ENCODE measurements at regions not wholly inside any gene's neighbourhood (a gene's known extent, or its start where the extent isn't known, plus 50 kb on each side); places are given as distances from the start of the nearest gene placed in this dataset.

GRCh38 chr13:63044589-63045313, 1629.1 kb upstream of the PCDH20 start:
- H3K9me3 ChIP-seq, result no peaks in the 10 kb centered on the region
- no peak overlapping the region for H3K4me3 ChIP-seq
- no peaks in the 10 kb centered on the region for H3K4me1 ChIP-seq
- TF ChIP-seq, protein P1, sequence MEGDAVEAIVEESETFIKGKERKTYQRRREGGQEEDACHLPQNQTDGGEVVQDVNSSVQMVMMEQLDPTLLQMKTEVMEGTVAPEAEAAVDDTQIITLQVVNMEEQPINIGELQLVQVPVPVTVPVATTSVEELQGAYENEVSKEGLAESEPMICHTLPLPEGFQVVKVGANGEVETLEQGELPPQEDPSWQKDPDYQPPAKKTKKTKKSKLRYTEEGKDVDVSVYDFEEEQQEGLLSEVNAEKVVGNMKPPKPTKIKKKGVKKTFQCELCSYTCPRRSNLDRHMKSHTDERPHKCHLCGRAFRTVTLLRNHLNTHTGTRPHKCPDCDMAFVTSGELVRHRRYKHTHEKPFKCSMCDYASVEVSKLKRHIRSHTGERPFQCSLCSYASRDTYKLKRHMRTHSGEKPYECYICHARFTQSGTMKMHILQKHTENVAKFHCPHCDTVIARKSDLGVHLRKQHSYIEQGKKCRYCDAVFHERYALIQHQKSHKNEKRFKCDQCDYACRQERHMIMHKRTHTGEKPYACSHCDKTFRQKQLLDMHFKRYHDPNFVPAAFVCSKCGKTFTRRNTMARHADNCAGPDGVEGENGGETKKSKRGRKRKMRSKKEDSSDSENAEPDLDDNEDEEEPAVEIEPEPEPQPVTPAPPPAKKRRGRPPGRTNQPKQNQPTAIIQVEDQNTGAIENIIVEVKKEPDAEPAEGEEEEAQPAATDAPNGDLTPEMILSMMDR (IDR thresholded peaks at IDR 0.05), result no peak
- intact Hi-C loops (cut with DNase I), result no loop called here
- H3K27ac ChIP-seq, result no peak overlapping the region
- no peak for DNase-seq
- H3K27me3 ChIP-seq (ENCODE audit: insufficient read depth in 3 of 3, low read length in 2 of 3), result no peaks in the 10 kb centered on the region
- ATAC-seq, result no peak
- H3K36me3 ChIP-seq (ENCODE audit: insufficient read depth in 1 of 2, low read depth in 1 of 2), result no peaks in the 10 kb centered on the region
- 45 to 55% (median 47%) methylated on average over 6 of the region's 6 CpGs for WGBS, 3 donors

DNA sequence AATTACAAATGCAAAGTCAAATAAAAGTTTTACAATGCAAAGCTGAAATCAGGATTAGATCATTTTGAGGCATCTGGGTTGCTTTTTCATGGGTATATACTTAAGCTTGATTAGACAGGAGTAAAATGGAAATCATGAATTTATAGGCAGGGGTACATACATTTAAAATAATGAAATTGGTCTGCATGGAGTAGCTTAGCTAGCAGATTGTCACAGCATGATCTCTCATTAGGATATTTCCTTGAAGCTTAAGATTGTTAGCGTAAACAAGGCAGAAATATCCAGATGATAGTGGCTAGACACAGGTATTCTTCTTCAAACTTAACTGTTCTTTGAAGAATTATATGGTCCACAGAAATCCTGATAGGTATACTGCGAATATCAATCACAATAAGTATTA, 1627.0 kb upstream of the PCDH20 start:
- intact Hi-C loops (cut with DNase I), result no loop called here
- no peaks in the 10 kb centered on the region for H3K36me3 ChIP-seq (ENCODE audit: insufficient read depth in 1 of 2, low read depth in 1 of 2)
- DNase-seq (no peak), ATAC-seq (peak in 1 of 4 donors; percentile 27)
- no peak overlapping the region for H3K4me3 ChIP-seq
- 46 to 55% (median 48%) methylated on average over 2 of the region's 2 CpGs for WGBS, 3 donors
- no peaks in the 10 kb centered on the region for H3K27me3 ChIP-seq (ENCODE audit: insufficient read depth in 3 of 3, low read length in 2 of 3)
- TF ChIP-seq, protein P1 (IDR thresholded peaks at IDR 0.05), result no peak
- no peaks in the 10 kb centered on the region for H3K4me1 ChIP-seq
- no peaks in the 10 kb centered on the region for H3K9me3 ChIP-seq
- no peak overlapping the region for H3K27ac ChIP-seq

GRCh38 chr13:63041640-63042414, 1626.2 kb upstream of the PCDH20 start:
- H3K27me3 ChIP-seq (ENCODE audit: insufficient read depth in 3 of 3, low read length in 2 of 3), result no peaks in the 10 kb centered on the region
- 82 to 86% (median 84%) methylated on average over 4 of the region's 4 CpGs for WGBS, 3 donors
- TF ChIP-seq, protein P1 (IDR thresholded peaks at IDR 0.05), result no peak
- H3K9me3 ChIP-seq, result no peaks in the 10 kb centered on the region
- H3K27ac ChIP-seq, result no peak overlapping the region
- H3K4me1 ChIP-seq, result no peaks in the 10 kb centered on the region
- ATAC-seq (no peak), DNase-seq (no peak)
- no peaks in the 10 kb centered on the region for H3K36me3 ChIP-seq (ENCODE audit: insufficient read depth in 1 of 2, low read depth in 1 of 2)
- H3K4me3 ChIP-seq, result no peak overlapping the region
- intact Hi-C loops (cut with DNase I), result no loop called here

- H3K27me3 ChIP-seq (ENCODE audit: insufficient read depth in 3 of 3, low read length in 2 of 3), result no peaks in the 10 kb centered on the region
- no peaks in the 10 kb centered on the region for H3K9me3 ChIP-seq
- DNase-seq (no peak), ATAC-seq (no peak)
- 53 to 58% (median 56%) methylated on average over 3 of the region's 3 CpGs for WGBS, 3 donors
- no peaks in the 10 kb centered on the region for H3K4me1 ChIP-seq
- H3K4me3 ChIP-seq, result no peak overlapping the region
- TF ChIP-seq, protein P1 (IDR thresholded peaks at IDR 0.05), result no peak
- intact Hi-C loops (cut with DNase I), result no loop called here
- H3K27ac ChIP-seq, result no peak overlapping the region
- no peaks in the 10 kb centered on the region for H3K36me3 ChIP-seq (ENCODE audit: insufficient read depth in 1 of 2, low read depth in 1 of 2)
These were observed 1610.7 kb upstream of the PCDH20 start for GRCh38 chr13:63026285-63026797.

All from psoas muscle (tissue), 7 donors.